GM23248 (cell line): ENCODE measurements at regions not wholly inside any gene's neighbourhood (a gene's known extent, or its start where the extent isn't known, plus 50 kb on each side); places are given as distances from the start of the nearest gene placed in this dataset.

Experiments used
- EZH2 ChIP-seq: fragments of 200-600 bp; sonication (generic); IDR thresholded peaks from 2 replicates; pipeline ENCODE4 v1.6.1; 2018; ENCODE audit warnings: antibody characterized with exemption, mild to moderate bottlenecking; ENCODE audit not compliant: insufficient read depth, poor library complexity, severe bottlenecking
- EZH2phosphoT487 ChIP-seq: fragments of 200-600 bp; sonication (generic); IDR thresholded peaks from 2 replicates; pipeline ENCODE4 v1.6.1; 2018; ENCODE audit warnings: antibody characterized with exemption, moderate library complexity, mild to moderate bottlenecking, low read depth; ENCODE audit not compliant: insufficient read depth

DNA sequence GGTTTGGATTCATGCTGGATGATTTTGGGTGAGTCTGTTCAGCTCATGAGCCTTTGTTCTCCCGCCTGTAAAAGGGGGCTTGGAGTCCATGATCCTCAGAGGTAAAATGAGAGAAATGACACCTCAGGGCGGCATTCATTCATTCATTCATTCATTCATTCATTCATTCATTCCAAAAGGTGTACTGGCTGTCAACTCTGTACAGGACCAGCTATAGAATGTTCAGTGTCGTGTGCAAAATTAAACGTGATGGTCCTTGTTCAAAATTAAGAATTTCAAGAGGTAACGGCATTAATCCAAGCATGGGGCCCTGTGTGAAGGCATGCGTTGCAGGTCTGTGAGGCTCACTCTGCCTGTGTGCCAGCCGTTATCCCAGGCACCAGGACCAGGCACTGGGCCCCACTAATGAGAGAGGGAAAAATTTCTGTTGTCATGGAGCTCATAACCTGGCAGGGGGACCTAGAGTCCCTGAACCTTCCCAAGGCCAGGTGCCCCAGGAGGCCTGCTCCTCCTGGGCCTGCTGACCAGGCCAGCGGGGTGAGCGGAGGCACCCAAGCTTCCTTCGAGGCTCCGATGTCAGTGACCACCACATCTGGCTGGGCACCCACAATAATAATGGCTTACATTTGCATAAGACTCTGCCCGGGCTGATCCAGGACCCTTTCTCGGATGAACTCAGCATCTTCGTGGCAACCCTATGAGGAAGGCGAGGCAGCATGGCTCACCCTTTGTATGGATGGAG lies 53.2 kb downstream of the CEBPB start:
- TF ChIP-seq EZH2 = no peak
- TF ChIP-seq EZH2phosphoT487 = no peak
